Astrocyte (in vitro differentiated cells and primary cell): ENCODE measurements at regions not wholly inside any gene's neighbourhood (a gene's known extent, or its start where the extent isn't known, plus 50 kb on each side); places are given as distances from the start of the nearest gene placed in this dataset.

Experiments
- DNase-seq: peaks from one replicate; pipeline ENCODE4 v3.0.0-alpha.2; 2010; ENCODE audit warnings: low read depth
- FAIRE-seq: peaks from 2 replicates; lab custom pipeline; 2011; peaks lifted over from hg19 to GRCh38; lab: Jason Lieb, UNC
- H2AFZ ChIP-seq: 2 replicates; pipeline ENCODE4 v1.6.0; 2012; ENCODE audit warnings: low read depth, low read length, inconsistent platforms
- H3K27ac ChIP-seq: 2 replicates; pipeline ENCODE4 v1.5.1; 2011; ENCODE audit warnings: low read depth, low read length, inconsistent platforms
- H3K27me3 ChIP-seq: 2 replicates; pipeline ENCODE4 v1.6.0; 2011; ENCODE audit warnings: low read length, inconsistent platforms; ENCODE audit not compliant: insufficient read depth
- H3K36me3 ChIP-seq: 2 replicates; pipeline ENCODE4 v1.5.1; 2011; ENCODE audit warnings: low read length, inconsistent platforms; ENCODE audit not compliant: insufficient read depth
- H3K4me1 ChIP-seq: 2 replicates; pipeline ENCODE4 v1.5.1; 2011; ENCODE audit warnings: low read length, inconsistent platforms; ENCODE audit not compliant: insufficient read depth
- H3K4me2 ChIP-seq: 2 replicates; pipeline ENCODE4 v1.6.0; 2012; ENCODE audit warnings: low read length, inconsistent platforms
- H3K4me3 ChIP-seq: 2 replicates; pipeline ENCODE4 v1.5.1; 2011; ENCODE audit warnings: low read depth, mild to moderate bottlenecking, low read length, inconsistent platforms; ENCODE audit not compliant: insufficient read depth
- H3K79me2 ChIP-seq: 2 replicates; pipeline ENCODE4 v1.6.0; 2012; ENCODE audit warnings: mild to moderate bottlenecking, low read length, inconsistent platforms; ENCODE audit not compliant: insufficient read depth
- H3K9ac ChIP-seq: 2 replicates; pipeline ENCODE4 v1.6.0; 2012; ENCODE audit warnings: mild to moderate bottlenecking, low read length, inconsistent platforms
- H3K9me3 ChIP-seq: 2 replicates; pipeline ENCODE4 v1.5.1; 2012; ENCODE audit warnings: low read depth, mild to moderate bottlenecking, low read length, inconsistent platforms; ENCODE audit not compliant: insufficient read depth
- H4K20me1 ChIP-seq: 2 replicates; pipeline ENCODE4 v1.6.0; 2012; ENCODE audit warnings: low read length, inconsistent platforms; ENCODE audit not compliant: insufficient read depth
- H3K27ac Mint-ChIP-seq: one replicate; pipeline ENCODE4 v1.8.0; 2021; ENCODE audit warnings: mild to moderate bottlenecking, mixed read lengths; ENCODE audit not compliant: unreplicated experiment
- H3K27me3 Mint-ChIP-seq: one replicate; pipeline ENCODE4 v1.8.0; 2021; ENCODE audit warnings: low read depth, mixed read lengths; ENCODE audit not compliant: unreplicated experiment
- H3K36me3 Mint-ChIP-seq: one replicate; pipeline ENCODE4 v1.8.0; 2021; ENCODE audit warnings: low read depth, mixed read lengths; ENCODE audit not compliant: unreplicated experiment
- H3K4me1 Mint-ChIP-seq: one replicate; pipeline ENCODE4 v1.8.0; 2021; ENCODE audit warnings: low read depth, mixed read lengths; ENCODE audit not compliant: unreplicated experiment
- H3K4me3 Mint-ChIP-seq: one replicate; pipeline ENCODE4 v1.8.0; 2021; ENCODE audit warnings: mild to moderate bottlenecking, moderate library complexity, mixed read lengths; ENCODE audit not compliant: unreplicated experiment
- H3K9me3 Mint-ChIP-seq: one replicate; pipeline ENCODE4 v1.8.0; 2021; ENCODE audit warnings: mild to moderate bottlenecking, mixed read lengths; ENCODE audit not compliant: unreplicated experiment
- EZH2 ChIP-seq: IDR thresholded peaks from 2 replicates; pipeline ENCODE4 v1.6.1; 2012; ENCODE audit warnings: mild to moderate bottlenecking, low read length, inconsistent platforms; ENCODE audit not compliant: insufficient read depth
- TF ChIP-seq, protein P1 (sequence below): IDR thresholded peaks from 2 replicates; pipeline ENCODE4 v1.5.1; 2011; ENCODE audit warnings: low read depth, mild to moderate bottlenecking, inconsistent platforms, low read length, moderate library complexity; ENCODE audit not compliant: insufficient read depth

- Mint-ChIP-seq H3K27me3 (no peaks in the 10 kb centered on the region), H3K9me3 (no peaks in the 10 kb centered on the region), H3K36me3 (no peaks in the 10 kb centered on the region), H3K4me3 (no peak overlapping the region), H3K27ac (no peak overlapping the region), H3K4me1 (peaks cover 27% of the 10 kb centered on the region)
- DNase-seq (peak; percentile 42), FAIRE-seq (peak; percentile 79)
- Histone ChIP-seq H3K9ac (no peak overlapping the region), H4K20me1 (no peaks in the 10 kb centered on the region), H2AFZ (no peak overlapping the region), H3K9me3 (no peaks in the 10 kb centered on the region), H3K4me2 (no peak overlapping the region), H3K36me3 (no peaks in the 10 kb centered on the region), H3K4me1 (peaks cover 6% of the 10 kb centered on the region), H3K4me3 (no peak overlapping the region), H3K27me3 (no peaks in the 10 kb centered on the region), H3K79me2 (no peaks in the 10 kb centered on the region), H3K27ac (no peak overlapping the region)
- TF ChIP-seq, protein P1, sequence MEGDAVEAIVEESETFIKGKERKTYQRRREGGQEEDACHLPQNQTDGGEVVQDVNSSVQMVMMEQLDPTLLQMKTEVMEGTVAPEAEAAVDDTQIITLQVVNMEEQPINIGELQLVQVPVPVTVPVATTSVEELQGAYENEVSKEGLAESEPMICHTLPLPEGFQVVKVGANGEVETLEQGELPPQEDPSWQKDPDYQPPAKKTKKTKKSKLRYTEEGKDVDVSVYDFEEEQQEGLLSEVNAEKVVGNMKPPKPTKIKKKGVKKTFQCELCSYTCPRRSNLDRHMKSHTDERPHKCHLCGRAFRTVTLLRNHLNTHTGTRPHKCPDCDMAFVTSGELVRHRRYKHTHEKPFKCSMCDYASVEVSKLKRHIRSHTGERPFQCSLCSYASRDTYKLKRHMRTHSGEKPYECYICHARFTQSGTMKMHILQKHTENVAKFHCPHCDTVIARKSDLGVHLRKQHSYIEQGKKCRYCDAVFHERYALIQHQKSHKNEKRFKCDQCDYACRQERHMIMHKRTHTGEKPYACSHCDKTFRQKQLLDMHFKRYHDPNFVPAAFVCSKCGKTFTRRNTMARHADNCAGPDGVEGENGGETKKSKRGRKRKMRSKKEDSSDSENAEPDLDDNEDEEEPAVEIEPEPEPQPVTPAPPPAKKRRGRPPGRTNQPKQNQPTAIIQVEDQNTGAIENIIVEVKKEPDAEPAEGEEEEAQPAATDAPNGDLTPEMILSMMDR: no peak
- no peak for TF ChIP-seq EZH2
Measured at GRCh38 chr16:64362193-64362592, 759.7 kb downstream of the CDH11 start.

GRCh38 chr16:64361753-64362152 is 760.1 kb downstream of the CDH11 start:
- Histone ChIP-seq H3K9ac (no peak overlapping the region), H4K20me1 (no peaks in the 10 kb centered on the region), H3K27me3 (no peaks in the 10 kb centered on the region), H3K27ac (no peak overlapping the region), H3K9me3 (no peaks in the 10 kb centered on the region), H3K4me3 (no peak overlapping the region), H2AFZ (no peak overlapping the region), H3K4me1 (peaks cover 6% of the 10 kb centered on the region), H3K4me2 (no peak overlapping the region), H3K36me3 (no peaks in the 10 kb centered on the region), H3K79me2 (no peaks in the 10 kb centered on the region)
- FAIRE-seq (no peak), DNase-seq (no peak)
- H3K9me3 Mint-ChIP-seq: no peaks in the 10 kb centered on the region
- no peak overlapping the region for H3K27ac Mint-ChIP-seq
- peaks cover 27% of the 10 kb centered on the region for H3K4me1 Mint-ChIP-seq
- H3K36me3 Mint-ChIP-seq: no peaks in the 10 kb centered on the region
- TF ChIP-seq EZH2: no peak
- TF ChIP-seq, protein P1: no peak
- H3K27me3 Mint-ChIP-seq: no peaks in the 10 kb centered on the region
- H3K4me3 Mint-ChIP-seq: no peak overlapping the region

DNA sequence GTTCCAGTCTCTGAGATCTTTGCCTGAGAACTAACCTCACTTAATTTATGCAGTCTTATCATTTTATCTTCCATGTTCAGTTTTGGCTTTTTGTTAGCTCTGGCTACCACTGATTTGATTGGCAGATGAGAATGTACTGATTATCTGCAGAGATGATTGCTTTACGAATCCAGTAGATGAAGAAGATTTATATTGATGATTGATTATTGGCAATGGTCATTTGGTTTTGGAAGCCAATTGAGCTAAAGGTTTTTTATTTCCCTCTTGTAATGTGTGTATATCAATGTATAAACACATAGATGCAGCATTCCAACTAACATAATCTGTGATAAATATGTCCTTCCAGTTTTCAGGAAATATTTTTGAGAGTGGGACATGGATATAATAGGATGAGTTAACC is 763.6 kb downstream of the CDH11 start:
- DNase-seq (no peak), FAIRE-seq (no peak)
- Histone ChIP-seq H3K4me1 (peaks cover 12% of the 10 kb centered on the region), H4K20me1 (no peaks in the 10 kb centered on the region), H3K36me3 (no peaks in the 10 kb centered on the region), H3K4me2 (no peak overlapping the region), H2AFZ (no peak overlapping the region), H3K27ac (no peak overlapping the region), H3K9me3 (no peaks in the 10 kb centered on the region), H3K9ac (no peak overlapping the region), H3K79me2 (no peaks in the 10 kb centered on the region), H3K27me3 (no peaks in the 10 kb centered on the region), H3K4me3 (no peak overlapping the region)
- Mint-ChIP-seq H3K9me3 (no peaks in the 10 kb centered on the region), H3K4me1 (peaks cover 33% of the 10 kb centered on the region), H3K36me3 (no peaks in the 10 kb centered on the region), H3K27ac (no peak overlapping the region), H3K4me3 (no peak overlapping the region), H3K27me3 (no peaks in the 10 kb centered on the region)
- no peak for TF ChIP-seq EZH2
- TF ChIP-seq, protein P1: no peak
